ENCODE measurements at regions not wholly inside any gene's neighbourhood (a gene's known extent, or its start where the extent isn't known, plus 50 kb on each side); places are given as distances from the start of the nearest gene placed in this dataset.
"Not testable (repeated sequence)": the region's sequence is repeated elsewhere in the genome, so short reads cannot be mapped to it uniquely, and the experiment has no call there.

DNA sequence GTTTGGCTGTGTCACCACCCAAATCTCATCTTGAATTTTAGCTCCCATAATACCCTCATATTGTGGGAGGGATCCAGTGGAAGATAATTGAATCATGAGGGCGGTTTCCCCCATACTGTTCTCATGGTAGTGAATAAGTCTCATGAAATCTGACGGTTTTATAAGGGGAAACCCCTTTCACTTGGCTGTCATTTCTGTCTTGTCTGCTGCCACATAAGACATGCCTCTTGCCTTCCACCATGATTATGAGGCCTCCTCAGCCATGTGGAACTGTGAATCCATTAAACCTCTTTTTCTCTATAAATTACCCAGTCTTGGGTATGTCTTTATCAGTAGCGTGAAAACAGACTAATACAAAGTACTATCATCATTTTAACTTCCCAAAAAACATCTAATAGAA lies 216.5 kb upstream of the SETMAR start:
- TF ChIP-seq MYC (IDR thresholded peaks at IDR 0.05; ENCODE audit: low read depth, low read length); JUN (IDR thresholded peaks at IDR 0.05; ENCODE audit: borderline replicate concordance, insufficient read depth, insufficient read length, low read depth); POLR2AphosphoS5 (IDR thresholded peaks at IDR 0.05; ENCODE audit: insufficient read depth, low read depth, low read length); FOS (IDR thresholded peaks at IDR 0.05; ENCODE audit: borderline replicate concordance, insufficient read depth, low read length); POLR2A (IDR thresholded peaks at IDR 0.05; ENCODE audit: low read depth, low read length); EZH2 (IDR thresholded peaks at IDR 0.05; ENCODE audit: borderline replicate concordance, low read depth, low read length, severe bottlenecking): not testable (repeated sequence)
- TF ChIP-seq, protein P1, sequence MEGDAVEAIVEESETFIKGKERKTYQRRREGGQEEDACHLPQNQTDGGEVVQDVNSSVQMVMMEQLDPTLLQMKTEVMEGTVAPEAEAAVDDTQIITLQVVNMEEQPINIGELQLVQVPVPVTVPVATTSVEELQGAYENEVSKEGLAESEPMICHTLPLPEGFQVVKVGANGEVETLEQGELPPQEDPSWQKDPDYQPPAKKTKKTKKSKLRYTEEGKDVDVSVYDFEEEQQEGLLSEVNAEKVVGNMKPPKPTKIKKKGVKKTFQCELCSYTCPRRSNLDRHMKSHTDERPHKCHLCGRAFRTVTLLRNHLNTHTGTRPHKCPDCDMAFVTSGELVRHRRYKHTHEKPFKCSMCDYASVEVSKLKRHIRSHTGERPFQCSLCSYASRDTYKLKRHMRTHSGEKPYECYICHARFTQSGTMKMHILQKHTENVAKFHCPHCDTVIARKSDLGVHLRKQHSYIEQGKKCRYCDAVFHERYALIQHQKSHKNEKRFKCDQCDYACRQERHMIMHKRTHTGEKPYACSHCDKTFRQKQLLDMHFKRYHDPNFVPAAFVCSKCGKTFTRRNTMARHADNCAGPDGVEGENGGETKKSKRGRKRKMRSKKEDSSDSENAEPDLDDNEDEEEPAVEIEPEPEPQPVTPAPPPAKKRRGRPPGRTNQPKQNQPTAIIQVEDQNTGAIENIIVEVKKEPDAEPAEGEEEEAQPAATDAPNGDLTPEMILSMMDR (IDR thresholded peaks at IDR 0.05; ENCODE audit: extremely low read depth in 1 of 2, insufficient read depth in 1 of 2, low read depth in 1 of 2, low read length in 2 of 2), result not testable (repeated sequence)
- TF ChIP-seq, protein P2, sequence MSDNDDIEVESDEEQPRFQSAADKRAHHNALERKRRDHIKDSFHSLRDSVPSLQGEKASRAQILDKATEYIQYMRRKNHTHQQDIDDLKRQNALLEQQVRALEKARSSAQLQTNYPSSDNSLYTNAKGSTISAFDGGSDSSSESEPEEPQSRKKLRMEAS (IDR thresholded peaks at IDR 0.05; ENCODE audit: insufficient read depth, insufficient read length), result not testable (repeated sequence)
